Upper lobe of right lung (tissue), 1 donor: ENCODE measurements at regions not wholly inside any gene's neighbourhood (a gene's known extent, or its start where the extent isn't known, plus 50 kb on each side); places are given as distances from the start of the nearest gene placed in this dataset.
A peak's percentile ranks its signal among the peaks of the same experiment; 100 is the strongest.

Experiments used
- ATAC-seq: fragments of 200-7000 bp; cut with Tn5 transposase; one replicate; pipeline ENCODE4 v1.9.1; 2020; ENCODE audit warnings: mild to moderate bottlenecking, moderate library complexity
- DNase-seq: peaks from one replicate; pipeline ENCODE4 v3.0.0-alpha.2; 2020
- H3K27ac ChIP-seq: fragments of 200-600 bp; one replicate; pipeline ENCODE4 v1.8.0; 2022
- H3K27me3 ChIP-seq: fragments of 200-600 bp; one replicate; pipeline ENCODE4 v1.8.0; 2022; ENCODE audit warnings: mild to moderate bottlenecking
- H3K36me3 ChIP-seq: fragments of 200-600 bp; one replicate; pipeline ENCODE4 v1.8.0; 2022
- H3K4me1 ChIP-seq: fragments of 200-600 bp; one replicate; pipeline ENCODE4 v1.8.0; 2022
- H3K4me3 ChIP-seq: fragments of 200-600 bp; one replicate; pipeline ENCODE4 v1.8.0; 2022; ENCODE audit warnings: mild to moderate bottlenecking
- H3K9me3 ChIP-seq: fragments of 200-600 bp; one replicate; pipeline ENCODE4 v1.8.0; 2022
- intact Hi-C: fragments of 100-400 bp; cut with DNase I; formaldehyde crosslinking; loops from one replicate; pipeline ENCODE4 v1.11.0; 2022
- TF ChIP-seq, protein P1 (sequence below): fragments of 200-600 bp; IDR thresholded peaks from one replicate; pipeline ENCODE4 v1.8.0; 2022; ENCODE audit warnings: antibody characterized with exemption
- donor health status: DM: no; HTN: yes; CAD: no; lungs with severe emphysema.

DNA sequence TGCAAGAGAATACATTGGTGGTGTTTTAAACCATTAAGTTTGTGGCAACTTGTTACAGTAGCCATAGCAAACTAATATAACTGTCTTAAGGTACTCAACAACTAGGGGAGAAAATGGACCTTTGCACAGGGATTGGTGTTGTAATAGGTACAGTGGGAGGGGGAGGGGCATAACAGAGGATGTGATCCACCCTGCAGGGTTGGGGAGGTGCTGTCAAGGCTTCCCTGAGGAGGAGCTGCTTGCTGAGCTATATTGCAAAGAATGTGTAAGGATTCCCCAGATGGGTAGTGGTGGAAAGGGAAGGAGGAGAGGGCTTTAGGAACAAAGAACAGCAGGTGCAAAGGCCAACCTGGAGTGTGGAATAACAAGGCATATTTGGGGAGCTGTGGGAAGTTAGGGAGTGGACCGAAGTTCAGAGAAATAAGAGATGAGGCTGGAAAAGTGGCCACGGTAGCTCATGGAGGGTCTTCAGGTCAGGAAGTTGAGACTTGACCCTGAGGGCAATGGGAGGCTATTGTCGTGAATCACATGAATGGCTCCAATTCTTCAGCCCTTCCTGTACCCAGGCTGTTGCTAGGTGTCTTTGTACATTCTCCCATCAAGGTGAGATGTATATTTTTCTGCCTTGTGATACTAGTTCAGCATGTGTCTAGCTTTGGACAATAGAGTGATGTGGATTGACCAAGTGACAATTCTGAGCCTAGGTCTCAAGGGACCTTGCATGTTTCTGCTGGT lies 168.6 kb upstream of the CSF3R start:
- no peak for DNase-seq
- H3K4me1 ChIP-seq, result no peaks in the 10 kb centered on the region
- intact Hi-C loops, result no loop called here
- no peaks in the 10 kb centered on the region for H3K36me3 ChIP-seq
- TF ChIP-seq, protein P1, sequence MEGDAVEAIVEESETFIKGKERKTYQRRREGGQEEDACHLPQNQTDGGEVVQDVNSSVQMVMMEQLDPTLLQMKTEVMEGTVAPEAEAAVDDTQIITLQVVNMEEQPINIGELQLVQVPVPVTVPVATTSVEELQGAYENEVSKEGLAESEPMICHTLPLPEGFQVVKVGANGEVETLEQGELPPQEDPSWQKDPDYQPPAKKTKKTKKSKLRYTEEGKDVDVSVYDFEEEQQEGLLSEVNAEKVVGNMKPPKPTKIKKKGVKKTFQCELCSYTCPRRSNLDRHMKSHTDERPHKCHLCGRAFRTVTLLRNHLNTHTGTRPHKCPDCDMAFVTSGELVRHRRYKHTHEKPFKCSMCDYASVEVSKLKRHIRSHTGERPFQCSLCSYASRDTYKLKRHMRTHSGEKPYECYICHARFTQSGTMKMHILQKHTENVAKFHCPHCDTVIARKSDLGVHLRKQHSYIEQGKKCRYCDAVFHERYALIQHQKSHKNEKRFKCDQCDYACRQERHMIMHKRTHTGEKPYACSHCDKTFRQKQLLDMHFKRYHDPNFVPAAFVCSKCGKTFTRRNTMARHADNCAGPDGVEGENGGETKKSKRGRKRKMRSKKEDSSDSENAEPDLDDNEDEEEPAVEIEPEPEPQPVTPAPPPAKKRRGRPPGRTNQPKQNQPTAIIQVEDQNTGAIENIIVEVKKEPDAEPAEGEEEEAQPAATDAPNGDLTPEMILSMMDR, result no peak
- H3K4me3 ChIP-seq, result no peak overlapping the region
- no peak overlapping the region for H3K27ac ChIP-seq
- ATAC-seq, result no peak
- H3K27me3 ChIP-seq, result peaks cover 17% of the 10 kb centered on the region
- no peaks in the 10 kb centered on the region for H3K9me3 ChIP-seq

DNA sequence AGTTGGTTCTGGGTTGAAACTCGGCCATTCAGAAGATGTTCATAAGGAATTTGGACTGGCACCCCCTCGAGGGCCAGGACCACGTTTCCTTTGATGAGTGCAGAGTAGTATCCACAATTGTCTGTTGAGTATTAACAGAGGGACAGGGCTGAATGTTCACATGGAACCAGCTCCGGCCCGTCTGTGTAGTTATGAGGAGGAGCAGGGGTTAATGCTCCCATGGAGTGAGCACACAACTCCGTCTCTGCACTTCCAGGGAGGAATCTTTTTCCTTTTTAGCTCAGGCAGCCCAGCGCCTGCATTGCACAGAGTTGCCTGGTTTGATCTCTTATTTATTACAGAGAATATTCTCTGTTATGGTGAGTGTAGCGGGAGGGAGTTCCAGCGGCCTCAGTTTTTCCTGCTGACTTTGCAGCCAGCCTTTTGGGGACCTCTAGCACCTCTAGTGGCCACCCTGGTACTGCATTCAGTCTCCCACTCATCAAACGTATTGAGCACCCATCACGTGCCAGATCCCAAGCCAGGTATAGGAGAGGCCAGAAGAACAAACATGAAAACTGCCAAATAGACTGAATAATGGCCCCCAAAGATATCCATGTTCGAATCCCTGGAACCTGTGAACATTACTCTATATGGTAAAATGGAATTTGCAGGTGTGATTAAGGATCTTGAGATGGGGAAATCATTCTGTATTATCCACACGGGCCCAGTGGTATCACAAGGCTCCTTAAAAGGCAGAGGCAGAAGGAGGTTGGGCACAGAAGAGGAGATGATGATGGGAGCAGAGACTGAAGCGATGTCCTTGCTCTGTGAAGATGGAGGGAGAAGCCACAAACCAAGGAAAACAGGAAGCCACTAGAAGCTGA lies 167.7 kb upstream of the CSF3R start:
- DNase-seq, result no peak
- H3K4me1 ChIP-seq, result no peaks in the 10 kb centered on the region
- peak; percentile 82 for ATAC-seq
- no peaks in the 10 kb centered on the region for H3K36me3 ChIP-seq
- no peak overlapping the region for H3K4me3 ChIP-seq
- TF ChIP-seq, protein P1, result peak; percentile 89
- intact Hi-C loops, result no loop called here
- no peak overlapping the region for H3K27ac ChIP-seq
- H3K27me3 ChIP-seq, result peaks cover 14% of the 10 kb centered on the region
- no peaks in the 10 kb centered on the region for H3K9me3 ChIP-seq

DNA sequence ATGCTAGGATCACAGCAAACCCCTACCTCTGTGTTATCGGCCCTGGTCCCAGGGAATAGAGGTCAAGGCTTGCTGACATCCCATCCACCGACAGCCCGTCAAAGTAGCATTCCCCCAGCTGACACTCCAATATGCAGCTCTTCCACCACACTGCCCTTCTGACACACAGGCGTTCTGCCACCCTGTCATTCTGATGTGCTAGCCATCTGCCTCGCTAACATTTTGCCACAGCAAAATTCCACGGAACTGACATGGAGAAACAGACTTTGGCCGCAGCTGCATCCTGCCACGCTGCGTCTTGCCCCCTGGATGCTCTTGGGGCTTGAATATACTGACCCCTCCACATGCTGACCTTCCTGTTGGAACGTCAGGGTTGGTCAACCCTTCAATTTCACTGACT lies 163.2 kb upstream of the CSF3R start:
- TF ChIP-seq, protein P1, result no peak
- Histone ChIP-seq H3K4me3 (no peak overlapping the region), H3K27ac (no peak overlapping the region), H3K4me1 (no peaks in the 10 kb centered on the region), H3K9me3 (no peaks in the 10 kb centered on the region), H3K27me3 (peaks cover 8% of the 10 kb centered on the region), H3K36me3 (no peaks in the 10 kb centered on the region)
- no peak for DNase-seq
- intact Hi-C loops, result no loop called here
- ATAC-seq, result peak; percentile 42

DNA sequence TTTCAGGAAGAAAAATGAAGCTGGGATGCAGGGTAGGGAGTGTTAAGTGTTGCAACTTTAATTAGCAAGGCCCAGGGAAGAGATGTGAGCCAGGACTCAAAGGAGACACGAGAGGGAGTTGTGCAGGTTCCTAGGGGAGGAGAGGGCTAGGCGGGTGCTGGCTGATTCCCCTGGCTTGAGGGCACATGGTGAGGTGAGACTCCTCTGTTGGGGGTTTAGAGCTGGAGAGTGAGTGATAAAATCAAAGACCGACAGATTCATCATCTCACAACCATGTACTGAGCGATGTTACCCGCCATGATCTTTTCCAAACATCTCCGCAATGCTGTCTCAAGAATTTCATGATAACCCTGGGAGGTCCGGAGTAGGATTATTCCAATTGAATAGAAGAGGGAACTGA lies 161.8 kb upstream of the CSF3R start:
- Histone ChIP-seq H3K36me3 (no peaks in the 10 kb centered on the region), H3K9me3 (no peaks in the 10 kb centered on the region), H3K27me3 (no peaks in the 10 kb centered on the region), H3K4me1 (no peaks in the 10 kb centered on the region), H3K4me3 (no peak overlapping the region), H3K27ac (no peak overlapping the region)
- DNase-seq, result no peak
- intact Hi-C loops, result no loop called here
- TF ChIP-seq, protein P1, result no peak
- no peak for ATAC-seq

DNA sequence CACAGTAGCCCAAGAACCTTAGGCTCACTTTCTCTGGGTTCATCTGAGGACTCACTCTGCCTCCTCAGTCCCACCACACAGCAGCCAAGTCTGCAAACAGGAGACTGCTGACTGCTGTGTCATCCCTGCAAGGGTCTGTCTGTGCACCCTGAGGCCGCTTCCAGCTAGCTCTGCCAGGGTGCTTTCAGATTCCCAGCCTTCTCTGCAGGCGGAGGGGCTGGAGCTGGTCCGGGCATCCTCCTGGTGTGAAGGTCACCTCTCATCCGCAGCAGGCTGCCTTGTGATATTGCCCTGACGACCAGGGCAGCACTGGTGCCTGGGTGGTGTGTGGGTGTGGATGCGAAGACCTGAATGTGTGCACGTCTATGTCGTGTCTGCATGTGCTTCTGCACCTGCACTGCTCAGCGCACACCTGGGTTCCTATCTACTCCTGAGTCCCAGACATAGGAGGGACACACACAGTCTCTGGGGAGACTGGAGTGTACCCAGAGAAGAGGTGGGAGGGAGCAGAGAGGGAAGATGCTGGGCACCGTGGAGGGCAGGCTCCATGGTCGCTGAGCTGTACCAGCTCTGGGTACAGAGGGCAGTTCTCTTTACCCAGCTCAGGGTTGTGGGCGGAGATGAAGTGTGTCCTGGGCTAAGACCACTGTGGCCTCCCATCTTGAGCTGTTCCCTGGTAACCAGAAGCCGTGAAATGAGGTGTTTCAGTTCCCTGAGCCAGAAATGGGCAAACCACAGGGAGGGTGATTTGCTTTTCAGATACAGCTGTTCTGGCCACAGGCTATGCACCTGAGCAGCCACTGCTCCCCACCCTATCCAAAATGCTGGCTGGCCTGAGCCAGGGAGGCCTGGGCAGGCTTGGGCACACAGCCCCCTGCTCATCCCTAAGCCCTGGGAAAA lies 160.9 kb upstream of the CSF3R start:
- Histone ChIP-seq H3K9me3 (no peaks in the 10 kb centered on the region), H3K27me3 (no peaks in the 10 kb centered on the region), H3K4me1 (no peaks in the 10 kb centered on the region), H3K36me3 (no peaks in the 10 kb centered on the region), H3K27ac (no peak overlapping the region), H3K4me3 (no peak overlapping the region)
- intact Hi-C loops, result no loop called here
- ATAC-seq, result no peak
- TF ChIP-seq, protein P1, result no peak
- no peak for DNase-seq
